A549 (cell line): ENCODE measurements at regions not wholly inside any gene's neighbourhood (a gene's known extent, or its start where the extent isn't known, plus 50 kb on each side); places are given as distances from the start of the nearest gene placed in this dataset.

Source experiments
- CHD2 ChIP-seq: fragments of 150-350 bp; IDR thresholded peaks from 2 replicates; pipeline ENCODE4 v1.6.1; 2014; ENCODE audit warnings: low read length; ENCODE audit not compliant: partially characterized antibody
- CTCF ChIP-seq: fragments of >200 bp; sonication (Bioruptor Twin); formaldehyde crosslinking; IDR thresholded peaks from 3 replicates; pipeline ENCODE4 v1.5.1; 2016
- ELK1 ChIP-seq: fragments of 150-350 bp; IDR thresholded peaks from 2 replicates; pipeline ENCODE4 v1.6.1; 2014; ENCODE audit warnings: low read depth, mild to moderate bottlenecking, low read length

GRCh38 chr2:150824118-150824517, 336.7 kb upstream of the RND3 start:
- no peak for TF ChIP-seq CTCF
- TF ChIP-seq ELK1, result no peak
- TF ChIP-seq CHD2, result no peak
